Thyroid gland (tissue), 4 donors: ENCODE measurements at regions not wholly inside any gene's neighbourhood (a gene's known extent, or its start where the extent isn't known, plus 50 kb on each side); places are given as distances from the start of the nearest gene placed in this dataset.
"Not testable (repeated sequence)": the region's sequence is repeated elsewhere in the genome, so short reads cannot be mapped to it uniquely, and the experiment has no call there.

Source experiments
- POLR2A ChIP-seq, 2 donors: fragments of 450-650 bp; IDR thresholded peaks; one replicate each; pipeline ENCODE4 v1.6.1; 2017; ENCODE audit warnings: antibody characterized with exemption in 2 of 2, mild to moderate bottlenecking in 2 of 2, moderate library complexity in 1 of 2
- TF ChIP-seq, protein P1 (sequence below), 6 experiments: fragments of 200-600 bp in 3 of 6; fragments of 450-650 bp in 3 of 6; sonication (generic) in 3 of 6; IDR thresholded peaks; one replicate each; pipeline ENCODE4 v1.5.1; 2016 to 2019; ENCODE audit warnings: antibody characterized with exemption in 6 of 6, mild to moderate bottlenecking in 2 of 6, inconsistent platforms in 1 of 6, moderate library complexity in 1 of 6

DNA sequence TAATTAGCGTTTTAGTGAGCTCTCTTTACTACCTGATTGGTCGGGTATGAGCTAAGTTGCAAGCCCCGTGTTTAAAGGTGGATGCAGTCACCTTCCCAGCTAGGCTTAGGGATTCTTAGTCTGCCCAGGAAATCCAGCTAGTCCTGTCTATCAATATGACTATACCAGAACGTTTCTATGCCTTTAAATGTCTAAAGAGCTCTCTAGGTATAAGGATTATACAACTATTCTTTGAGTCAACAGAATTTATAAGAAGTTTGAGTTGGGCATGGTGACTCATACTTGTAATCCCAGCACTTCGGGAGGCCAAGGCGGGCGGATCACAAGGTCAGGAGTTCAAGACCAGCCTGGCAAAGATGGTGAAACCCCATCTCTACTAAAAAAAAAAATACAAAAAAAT is 74.7 kb downstream of the OTUD1 start:
- TF ChIP-seq, protein P1, sequence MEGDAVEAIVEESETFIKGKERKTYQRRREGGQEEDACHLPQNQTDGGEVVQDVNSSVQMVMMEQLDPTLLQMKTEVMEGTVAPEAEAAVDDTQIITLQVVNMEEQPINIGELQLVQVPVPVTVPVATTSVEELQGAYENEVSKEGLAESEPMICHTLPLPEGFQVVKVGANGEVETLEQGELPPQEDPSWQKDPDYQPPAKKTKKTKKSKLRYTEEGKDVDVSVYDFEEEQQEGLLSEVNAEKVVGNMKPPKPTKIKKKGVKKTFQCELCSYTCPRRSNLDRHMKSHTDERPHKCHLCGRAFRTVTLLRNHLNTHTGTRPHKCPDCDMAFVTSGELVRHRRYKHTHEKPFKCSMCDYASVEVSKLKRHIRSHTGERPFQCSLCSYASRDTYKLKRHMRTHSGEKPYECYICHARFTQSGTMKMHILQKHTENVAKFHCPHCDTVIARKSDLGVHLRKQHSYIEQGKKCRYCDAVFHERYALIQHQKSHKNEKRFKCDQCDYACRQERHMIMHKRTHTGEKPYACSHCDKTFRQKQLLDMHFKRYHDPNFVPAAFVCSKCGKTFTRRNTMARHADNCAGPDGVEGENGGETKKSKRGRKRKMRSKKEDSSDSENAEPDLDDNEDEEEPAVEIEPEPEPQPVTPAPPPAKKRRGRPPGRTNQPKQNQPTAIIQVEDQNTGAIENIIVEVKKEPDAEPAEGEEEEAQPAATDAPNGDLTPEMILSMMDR (IDR thresholded peaks at IDR 0.05): not testable (repeated sequence)
- not testable (repeated sequence) for TF ChIP-seq POLR2A (IDR thresholded peaks at IDR 0.05)
